Calu3 (cell line): ENCODE measurements at regions not wholly inside any gene's neighbourhood (a gene's known extent, or its start where the extent isn't known, plus 50 kb on each side); places are given as distances from the start of the nearest gene placed in this dataset.

Source experiments
- BruUV-seq: library from RNA; stranded (reverse); fragments of 400-500 nt; replicated peaks from 2 replicates; lab custom pipeline; 2021; lab: Mats Ljungman, UMichigan
- CTCF ChIA-PET: fragments of 300-600 bp; sonication (Branson Sonifier 250); formaldehyde crosslinking; loops from one replicate; lab custom pipeline; 2022; ENCODE audit warnings: antibody characterized with exemption; lab: Charles Lee
- DNase-seq: peaks from one replicate; pipeline ENCODE4 v3.0.0; 2022
- H3K27ac Mint-ChIP-seq: one replicate; pipeline ENCODE4 v1.8.0; 2022; ENCODE audit warnings: mixed read lengths; ENCODE audit not compliant: unreplicated experiment
- H3K27me3 Mint-ChIP-seq: one replicate; pipeline ENCODE4 v1.8.0; 2022; ENCODE audit warnings: mixed read lengths; ENCODE audit not compliant: unreplicated experiment
- H3K36me3 Mint-ChIP-seq: one replicate; pipeline ENCODE4 v1.8.0; 2022; ENCODE audit warnings: mild to moderate bottlenecking, moderate library complexity, mixed read lengths; ENCODE audit not compliant: insufficient read depth, unreplicated experiment
- H3K4me1 Mint-ChIP-seq: one replicate; pipeline ENCODE4 v1.8.0; 2022; ENCODE audit warnings: mild to moderate bottlenecking, low read depth, mixed read lengths; ENCODE audit not compliant: unreplicated experiment
- H3K4me3 Mint-ChIP-seq: one replicate; pipeline ENCODE4 v1.8.0; 2022; ENCODE audit warnings: mild to moderate bottlenecking, low read depth, moderate library complexity, mixed read lengths; ENCODE audit not compliant: unreplicated experiment
- H3K9me3 Mint-ChIP-seq: one replicate; pipeline ENCODE4 v1.8.0; 2022; ENCODE audit warnings: low read depth, mixed read lengths; ENCODE audit not compliant: unreplicated experiment
- CTCF ChIP-seq: fragments of 200-600 bp; IDR thresholded peaks from one replicate; pipeline ENCODE4 v1.8.0; 2022; ENCODE audit warnings: antibody characterized with exemption; ENCODE audit not compliant: unreplicated experiment
- intact Hi-C: fragments of 100-400 bp; cut with micrococcal nuclease; formaldehyde crosslinking; loops from one replicate; pipeline ENCODE4 v1.10.0; 2022; ENCODE audit not compliant: unreplicated experiment

GRCh38 chr12:47303995-47304560 lies 224.3 kb upstream of the AMIGO2 start:
- H3K27me3 Mint-ChIP-seq = no peaks in the 10 kb centered on the region
- DNase-seq = no peak
- BruUV-seq = no TSS peak
- TF ChIP-seq CTCF = no peak
- no peaks in the 10 kb centered on the region for H3K9me3 Mint-ChIP-seq
- no peak overlapping the region for H3K4me3 Mint-ChIP-seq
- H3K4me1 Mint-ChIP-seq = peaks cover 33% of the 10 kb centered on the region
- CTCF ChIA-PET = interaction anchor here (0.6 kb wide), 1 partner anchor 18 kb away, joined by 3 read pairs; no protein-coding TSS in a partner anchor
- intact Hi-C loops = no loop called here
- peaks cover 3% of the 10 kb centered on the region for H3K36me3 Mint-ChIP-seq
- H3K27ac Mint-ChIP-seq = no peak overlapping the region

GRCh38 chr12:47303207-47303606 lies 223.4 kb upstream of the AMIGO2 start:
- intact Hi-C loops = no loop called here
- CTCF ChIA-PET = interaction anchor here (1.4 kb wide), 1 partner anchor 271 kb away, joined by 3 read pairs; no protein-coding TSS in a partner anchor
- DNase-seq = no peak
- peaks cover 3% of the 10 kb centered on the region for H3K36me3 Mint-ChIP-seq
- BruUV-seq = no TSS peak
- H3K27me3 Mint-ChIP-seq = no peaks in the 10 kb centered on the region
- no peak for TF ChIP-seq CTCF
- H3K9me3 Mint-ChIP-seq = no peaks in the 10 kb centered on the region
- peaks cover 33% of the 10 kb centered on the region for H3K4me1 Mint-ChIP-seq
- H3K27ac Mint-ChIP-seq = no peak overlapping the region
- no peak overlapping the region for H3K4me3 Mint-ChIP-seq

GRCh38 chr12:47302111-47302671 lies 222.4 kb upstream of the AMIGO2 start:
- CTCF ChIA-PET = interaction anchor here (1.4 kb wide), 1 partner anchor 270 kb away, joined by 3 read pairs; no protein-coding TSS in a partner anchor
- peaks cover 3% of the 10 kb centered on the region for H3K36me3 Mint-ChIP-seq
- no peaks in the 10 kb centered on the region for H3K27me3 Mint-ChIP-seq
- DNase-seq = peak; percentile 4
- no peak overlapping the region for H3K27ac Mint-ChIP-seq
- H3K4me1 Mint-ChIP-seq = peaks cover 33% of the 10 kb centered on the region
- no peak overlapping the region for H3K4me3 Mint-ChIP-seq
- H3K9me3 Mint-ChIP-seq = no peaks in the 10 kb centered on the region
- no peak for TF ChIP-seq CTCF
- intact Hi-C loops = no loop called here
- no TSS peak for BruUV-seq

GRCh38 chr12:47299586-47299985 lies 219.8 kb upstream of the AMIGO2 start:
- H3K27ac Mint-ChIP-seq = no peak overlapping the region
- H3K4me3 Mint-ChIP-seq = no peak overlapping the region
- BruUV-seq = no TSS peak
- H3K9me3 Mint-ChIP-seq = no peaks in the 10 kb centered on the region
- H3K36me3 Mint-ChIP-seq = no peaks in the 10 kb centered on the region
- CTCF ChIA-PET = no interaction called here
- intact Hi-C loops = no loop called here
- TF ChIP-seq CTCF = no peak
- peaks cover 41% of the 10 kb centered on the region for H3K4me1 Mint-ChIP-seq
- no peaks in the 10 kb centered on the region for H3K27me3 Mint-ChIP-seq
- DNase-seq = no peak
